Glomerular visceral epithelial cell (primary cell): ENCODE measurements at regions not wholly inside any gene's neighbourhood (a gene's known extent, or its start where the extent isn't known, plus 50 kb on each side); places are given as distances from the start of the nearest gene placed in this dataset.
A peak's percentile ranks its signal among the peaks of the same experiment; 100 is the strongest.

Experiments
- DNase-seq: peaks from one replicate; pipeline ENCODE4 v3.0.0-alpha.2; 2016; ENCODE audit errors: extremely low spot score

DNA sequence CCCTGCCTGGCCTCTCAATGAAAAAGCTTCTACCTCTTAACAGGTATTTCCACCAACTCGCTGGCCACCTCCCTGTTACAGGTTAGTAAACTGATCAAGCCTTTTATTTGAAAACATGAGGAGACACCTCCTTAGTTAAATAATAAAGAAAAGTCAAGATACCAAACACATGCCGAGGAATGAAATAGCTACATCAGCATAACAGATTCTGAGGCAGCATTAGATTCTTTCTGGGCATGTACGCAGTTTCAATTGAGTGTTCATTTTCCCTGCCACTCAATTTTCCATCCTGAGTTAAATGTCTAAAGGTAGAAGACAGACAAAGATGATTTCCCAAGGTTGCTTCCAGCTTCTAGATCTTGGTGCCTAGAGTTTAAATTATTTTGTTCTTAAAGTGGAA is 250.5 kb upstream of the LRTM1 start:
- no peak for DNase-seq

DNA sequence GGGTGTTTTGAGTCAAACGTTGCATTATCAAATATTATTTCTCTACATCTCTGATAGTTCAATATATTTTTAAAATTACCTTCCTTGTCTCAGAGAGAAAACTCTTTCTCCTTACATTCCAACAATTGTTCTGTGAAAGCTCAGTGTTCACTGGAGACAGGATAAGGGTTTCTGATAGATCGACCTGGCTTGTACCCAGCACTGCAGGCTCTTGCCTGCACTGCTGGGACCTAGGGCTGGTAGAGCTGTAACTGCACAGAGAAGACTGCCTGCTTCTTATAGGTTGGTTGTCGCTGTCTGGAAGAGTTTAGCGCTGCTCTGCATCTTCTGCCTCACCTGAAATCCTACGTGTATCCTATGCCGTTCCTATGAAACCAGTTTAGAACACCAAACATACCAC is 249.9 kb upstream of the LRTM1 start:
- no peak for DNase-seq

DNA sequence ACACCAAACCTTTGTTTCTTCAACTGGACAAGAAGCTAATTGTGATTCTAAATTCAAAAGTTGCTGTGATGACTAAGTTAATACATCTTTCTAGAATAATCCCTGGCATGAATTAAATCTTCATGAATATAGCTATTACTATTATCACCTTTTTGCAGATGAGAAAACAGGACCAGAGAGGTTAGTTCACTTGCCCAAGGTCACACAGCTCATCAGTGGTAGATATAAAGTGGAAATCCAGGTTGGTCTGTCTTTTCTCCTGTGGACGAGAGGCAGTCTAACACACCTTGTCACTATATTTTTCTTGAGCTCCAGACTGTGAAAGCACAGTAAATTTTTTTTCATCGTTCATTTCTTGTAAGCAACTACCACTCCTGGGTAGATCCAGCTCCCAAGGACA is 247.6 kb upstream of the LRTM1 start:
- no peak for DNase-seq

DNA sequence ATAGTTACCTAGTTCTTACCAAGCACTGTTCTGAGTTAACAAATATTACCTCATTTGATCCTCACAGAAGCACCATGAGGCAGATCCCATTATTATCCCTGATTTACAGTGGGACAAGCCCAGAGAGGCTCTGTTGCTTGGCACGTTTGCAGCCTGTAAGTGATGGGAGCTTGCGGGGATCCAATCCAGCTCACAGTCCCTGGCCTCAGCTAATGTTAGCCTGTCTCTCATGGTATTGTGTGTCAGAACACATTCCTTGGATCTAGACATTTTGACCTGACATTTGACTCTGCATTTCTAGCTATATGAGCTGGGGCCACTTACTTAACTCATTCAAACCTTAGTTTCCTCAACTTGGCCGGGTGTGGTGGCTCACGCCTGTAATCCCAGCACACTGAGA is 246.9 kb upstream of the LRTM1 start:
- no peak for DNase-seq

- DNase-seq, result no peak
Observed at GRCh38 chr3:55173504-55173903, 245.6 kb upstream of the LRTM1 start.

DNA sequence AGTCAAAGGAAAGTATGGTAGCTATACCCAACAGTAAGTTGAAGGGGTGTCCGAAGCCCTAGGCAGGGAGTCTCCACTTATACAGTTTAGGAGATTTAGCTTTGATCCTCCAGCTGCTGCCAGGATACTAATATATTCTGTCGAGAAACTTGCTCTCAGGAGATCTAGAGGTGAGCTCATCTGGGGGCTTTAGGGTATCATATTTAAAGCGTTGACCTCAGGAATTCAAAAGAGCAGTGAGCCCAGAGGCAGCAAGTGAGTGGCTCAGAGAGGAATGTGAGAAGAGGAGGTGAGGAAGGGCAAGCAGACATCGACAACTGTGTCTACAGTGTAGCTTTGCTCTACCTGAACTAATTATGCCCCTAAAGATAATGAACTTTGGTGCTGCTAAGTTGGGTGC is 245.1 kb upstream of the LRTM1 start:
- DNase-seq, result peak; percentile 64

DNA sequence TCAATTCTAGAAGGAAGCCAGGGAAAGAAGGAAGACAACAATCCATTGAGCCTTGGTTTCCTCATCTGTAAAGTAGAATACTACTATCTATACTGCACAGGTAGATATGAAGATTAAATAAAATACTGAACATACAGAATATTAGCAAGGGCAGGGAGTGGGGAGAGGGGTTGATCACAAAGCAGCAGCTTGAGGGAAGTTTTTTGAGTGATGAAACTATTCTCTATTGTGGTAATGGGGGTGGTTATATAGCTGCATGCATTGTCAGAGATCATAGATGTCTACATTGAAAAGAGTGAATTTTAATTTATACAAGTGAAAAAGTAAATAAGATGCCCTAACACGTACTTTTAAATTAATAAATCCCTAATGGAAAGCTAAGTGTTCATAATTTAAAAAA is 242.6 kb upstream of the LRTM1 start:
- no peak for DNase-seq

- peak; percentile 94 for DNase-seq
Observed at GRCh38 chr3:55169608-55170072, 241.8 kb upstream of the LRTM1 start.

GRCh38 chr3:55169161-55169560 is 241.3 kb upstream of the LRTM1 start:
- no peak for DNase-seq

GRCh38 chr3:55167586-55168317 is 239.9 kb upstream of the LRTM1 start:
- DNase-seq, result peak; percentile 59

DNA sequence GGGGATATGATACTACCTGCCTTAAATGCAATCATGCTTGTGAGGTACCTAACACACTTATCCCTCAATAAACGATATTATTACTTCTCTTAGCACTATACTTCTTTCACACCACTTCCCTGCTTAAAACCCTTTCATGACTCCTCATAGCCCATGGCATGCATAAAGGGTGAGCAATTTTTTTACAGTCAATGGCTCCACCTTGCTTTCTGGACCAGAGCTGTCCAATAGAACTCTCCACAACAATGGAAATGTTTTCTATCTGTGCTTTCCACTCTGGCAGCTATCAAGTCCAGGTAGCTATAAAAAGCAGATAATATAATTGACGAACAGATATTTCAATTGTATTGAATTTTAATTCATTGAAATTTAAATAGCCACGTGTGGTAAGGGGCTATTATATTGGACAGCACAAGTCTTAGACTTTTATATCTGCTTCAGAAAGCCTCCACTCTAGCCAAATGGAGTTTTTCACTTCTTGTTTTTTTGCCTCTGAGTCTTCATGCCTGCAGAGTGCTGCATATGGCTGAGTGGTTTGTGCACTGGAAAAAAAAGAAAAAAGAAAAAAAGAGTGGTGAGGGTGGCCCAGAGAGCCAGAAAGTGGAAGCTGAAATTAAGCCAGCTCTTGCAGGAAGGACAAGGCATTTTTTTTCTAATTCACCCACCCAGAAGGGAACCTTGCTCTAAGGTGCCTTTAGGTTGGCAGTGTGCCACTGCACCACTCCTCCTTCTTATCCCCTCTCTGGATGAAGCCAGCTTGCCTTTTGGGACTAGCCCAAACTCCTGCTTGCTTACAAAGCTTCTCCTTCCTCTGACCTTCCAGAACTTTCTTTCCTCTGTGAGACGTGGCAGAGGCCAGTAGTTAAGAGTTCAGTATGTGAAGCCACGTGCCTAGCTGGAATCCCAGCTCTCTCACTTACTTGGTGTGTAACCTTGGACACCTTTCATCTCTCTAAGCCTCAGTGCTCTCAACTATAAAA is 239.0 kb upstream of the LRTM1 start:
- DNase-seq, result peak; percentile 29

- no peak for DNase-seq
Observed at GRCh38 chr3:55165704-55166405, 238.0 kb upstream of the LRTM1 start.

DNA sequence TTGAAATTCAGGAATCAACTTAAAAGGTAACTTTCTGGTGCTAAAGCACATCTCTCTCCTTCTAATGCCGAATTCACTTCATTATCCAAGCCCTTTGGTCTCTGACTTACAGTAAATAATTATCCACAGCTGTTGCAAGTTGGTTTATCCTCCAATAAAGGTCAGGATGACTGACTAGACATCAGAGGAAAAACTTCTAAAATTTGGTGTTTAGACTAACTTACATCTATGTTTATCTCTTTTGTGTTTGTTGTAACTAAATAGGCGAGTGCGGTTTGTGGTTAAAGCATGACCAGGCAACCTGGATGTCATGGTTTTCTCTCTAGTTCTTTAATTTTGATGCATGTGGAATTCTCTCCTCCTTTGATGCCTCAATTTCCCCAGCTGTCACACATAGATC is 237.4 kb upstream of the LRTM1 start:
- no peak for DNase-seq

DNA sequence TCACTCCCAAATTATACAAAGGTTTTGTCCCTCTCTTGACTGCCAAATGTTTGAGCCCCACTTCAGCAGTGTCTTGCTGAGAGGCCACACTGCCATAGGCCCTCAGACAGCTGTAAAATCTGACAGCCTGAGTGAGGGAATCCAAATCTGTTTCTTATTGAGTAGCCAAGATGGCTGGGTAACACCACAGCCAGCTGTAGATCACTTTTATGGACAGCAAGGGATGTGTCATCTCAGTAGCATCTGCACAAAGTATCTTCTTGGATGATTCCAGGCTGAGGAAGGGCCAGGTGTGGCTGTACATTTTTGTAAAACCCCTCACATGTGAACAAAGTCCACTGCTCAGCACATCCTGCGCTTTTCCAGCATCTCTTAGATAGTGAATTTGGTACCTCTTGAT is 237.0 kb upstream of the LRTM1 start:
- no peak for DNase-seq

DNA sequence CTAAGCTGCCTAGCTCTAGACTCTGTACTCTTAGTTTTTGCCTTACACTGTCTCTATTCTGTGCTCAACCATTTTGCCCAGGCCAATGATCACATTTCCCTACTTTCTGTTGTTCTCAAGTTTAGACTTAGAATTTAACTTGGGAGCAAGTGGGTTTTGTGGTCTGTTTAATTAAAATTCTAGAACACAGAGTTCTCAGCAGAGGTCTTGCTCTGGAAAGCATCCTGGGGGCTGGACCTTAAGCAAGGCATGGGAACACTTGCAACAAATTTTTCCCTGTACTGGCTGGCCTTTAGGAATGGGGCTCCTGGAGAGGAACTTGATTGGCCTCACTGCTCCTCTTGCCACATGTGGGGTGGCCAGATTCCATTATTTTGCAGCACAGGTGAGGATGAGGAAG is 236.3 kb upstream of the LRTM1 start:
- DNase-seq, result no peak

DNA sequence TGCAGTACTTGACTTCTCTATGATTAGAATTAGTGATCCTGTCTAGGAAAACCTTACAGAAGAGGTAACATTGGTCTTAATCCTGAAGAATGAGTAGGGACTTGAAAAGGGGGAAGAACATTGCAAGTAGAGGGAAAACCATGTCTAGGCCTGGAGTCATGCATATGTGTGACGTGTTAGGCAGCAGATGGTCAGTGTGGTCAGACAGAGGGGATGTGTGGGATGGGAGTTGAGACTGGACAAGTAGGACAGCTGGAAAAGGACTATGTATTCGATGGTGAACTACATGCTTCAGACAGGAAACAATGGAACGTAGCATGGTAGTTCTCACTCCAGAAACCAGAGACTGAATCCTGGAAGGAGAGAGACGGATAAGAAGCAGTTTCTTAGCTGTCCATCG is 235.6 kb upstream of the LRTM1 start:
- no peak for DNase-seq

- DNase-seq, result peak; percentile 81
Observed at GRCh38 chr3:55162031-55162795, 234.4 kb upstream of the LRTM1 start.

DNA sequence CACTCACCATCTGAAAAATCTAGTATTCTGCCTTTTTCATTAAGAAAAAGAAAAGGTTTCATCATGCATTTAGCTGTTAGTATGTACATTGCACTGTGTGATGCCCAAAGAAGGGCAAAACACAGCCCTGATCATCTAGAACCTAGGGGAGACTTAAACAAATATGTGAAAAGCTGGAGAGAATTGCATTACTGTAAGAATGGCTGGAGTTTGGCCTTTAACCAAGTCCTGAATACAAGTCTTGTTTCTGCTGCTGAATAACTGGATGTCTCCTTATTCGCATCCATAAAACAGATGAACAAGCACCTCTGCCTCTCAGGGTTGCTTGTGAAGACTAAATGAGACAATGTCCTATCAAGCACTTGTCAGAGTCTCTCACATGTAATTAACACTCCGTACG is 233.4 kb upstream of the LRTM1 start:
- DNase-seq, result no peak

DNA sequence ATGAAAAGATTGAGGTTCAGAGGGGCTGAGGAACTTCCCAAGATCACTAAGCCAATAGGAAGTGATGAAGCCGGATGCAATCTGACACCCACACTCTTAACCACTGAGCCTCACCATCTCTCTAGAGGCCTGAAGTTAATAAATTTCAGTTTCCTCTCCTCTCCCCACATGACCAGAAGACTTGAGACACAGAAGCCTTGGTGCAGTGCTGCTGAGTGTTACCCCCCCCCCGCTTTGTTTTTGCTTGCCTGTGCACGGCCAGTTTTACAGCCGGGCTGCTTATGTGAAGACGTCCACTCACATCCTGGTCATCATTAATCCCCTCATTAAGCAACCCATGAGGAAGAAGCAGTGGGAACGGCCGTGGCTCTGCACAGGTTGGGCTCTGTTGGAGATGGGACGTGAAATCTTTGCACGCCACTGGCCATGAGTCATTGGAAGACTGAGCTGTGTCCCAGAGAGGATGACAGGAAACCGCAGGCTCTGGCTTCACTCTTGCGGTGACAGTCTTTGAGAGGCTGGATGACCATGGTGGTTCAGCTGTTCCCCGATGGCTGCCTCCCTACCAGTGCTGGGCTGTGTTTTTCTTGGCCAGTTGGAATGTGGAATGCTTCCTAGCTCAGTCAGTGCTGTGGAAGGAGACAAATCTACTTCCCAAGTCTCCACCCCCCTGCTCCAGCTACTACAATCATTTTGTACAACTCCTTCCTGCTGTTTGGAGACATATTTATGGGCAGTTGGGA is 232.6 kb upstream of the LRTM1 start:
- peak; percentile 100 for DNase-seq

GRCh38 chr3:55159711-55160110 is 231.9 kb upstream of the LRTM1 start:
- peak; percentile 40 for DNase-seq

DNA sequence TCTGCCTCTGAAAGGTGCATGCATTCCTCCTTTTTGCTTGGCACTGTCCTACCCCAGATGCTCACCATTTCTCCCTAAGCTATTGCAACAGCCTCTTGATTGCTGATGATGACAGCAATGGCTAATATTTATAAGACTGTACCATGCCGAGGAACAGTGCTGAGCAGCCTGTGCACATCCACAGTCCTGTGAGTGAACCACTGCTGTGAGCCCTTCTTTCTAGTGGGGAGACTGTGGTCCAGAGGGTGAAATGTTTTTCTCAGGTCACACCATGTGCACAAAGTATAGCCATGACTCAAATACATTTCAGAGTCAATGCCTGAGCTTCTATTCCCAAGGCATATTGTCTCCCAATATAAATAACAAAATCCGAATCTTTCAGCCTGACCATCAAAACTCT is 231.2 kb upstream of the LRTM1 start:
- DNase-seq, result no peak
